ENCODE measurements at regions not wholly inside any gene's neighbourhood (a gene's known extent, or its start where the extent isn't known, plus 50 kb on each side); places are given as distances from the start of the nearest gene placed in this dataset.
"Not testable (repeated sequence)": the region's sequence is repeated elsewhere in the genome, so short reads cannot be mapped to it uniquely, and the experiment has no call there.

GRCh38 chr1:244303610-244303969, 148.1 kb downstream of the ADSS2 start:
- no peaks in the 10 kb centered on the region for H3K9me3 ChIP-seq
- H3K36me3 ChIP-seq, result no peaks in the 10 kb centered on the region
- DNase-seq (no peak), ATAC-seq (no peak)
- no peaks in the 10 kb centered on the region for H3K27me3 ChIP-seq (ENCODE audit: low read depth)
- peaks cover 32% of the 10 kb centered on the region for H3K4me1 ChIP-seq
- H3K4me3 ChIP-seq, result no peak overlapping the region
- intact Hi-C loops (cut with DNase I), result no loop called here
- H3K27ac ChIP-seq, result peak overlapping the region; percentile 51
- no peak for TF ChIP-seq CTCF (IDR thresholded peaks at IDR 0.05)

GRCh38 chr1:244304156-244304555, 147.6 kb downstream of the ADSS2 start:
- peak in 1 of 2 donors; percentile 19 for ATAC-seq

DNA sequence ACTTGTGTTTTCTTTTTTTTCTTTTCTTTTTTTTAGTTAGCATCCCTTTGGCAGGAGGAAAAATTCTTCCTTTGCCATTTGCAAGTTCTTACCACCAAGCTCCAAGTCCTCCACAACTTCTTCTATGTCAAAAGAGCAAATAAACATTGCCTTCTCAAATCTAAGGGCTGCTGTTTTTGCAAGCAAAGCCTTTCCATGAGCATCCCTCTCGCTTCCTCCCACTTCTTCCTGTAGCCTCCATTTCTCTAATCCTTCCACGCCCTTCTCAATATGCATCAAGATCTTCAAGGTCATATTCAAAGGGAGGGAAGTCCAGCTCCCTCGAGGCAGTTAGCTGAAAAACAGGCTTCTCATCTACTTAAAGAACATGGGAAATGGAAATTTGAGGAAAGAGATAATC, 147.1 kb downstream of the ADSS2 start:
- intact Hi-C loops (cut with DNase I), result no loop called here
- Histone ChIP-seq H3K36me3 (no peaks in the 10 kb centered on the region), H3K27ac (no peak overlapping the region)

More at GRCh38 chr1:244304156-244304555, 147.6 kb downstream of the ADSS2 start:
- peak overlapping the region; percentile 51 for H3K27ac ChIP-seq
- no peaks in the 10 kb centered on the region for H3K36me3 ChIP-seq
- no peaks in the 10 kb centered on the region for H3K9me3 ChIP-seq
- H3K27me3 ChIP-seq (ENCODE audit: low read depth), result no peaks in the 10 kb centered on the region
- DNase-seq, result no peak
- H3K4me1 ChIP-seq, result peaks cover 29% of the 10 kb centered on the region
- intact Hi-C loops (cut with DNase I), result no loop called here
- H3K4me3 ChIP-seq, result no peak overlapping the region
- no peak for TF ChIP-seq CTCF (IDR thresholded peaks at IDR 0.05)

DNA sequence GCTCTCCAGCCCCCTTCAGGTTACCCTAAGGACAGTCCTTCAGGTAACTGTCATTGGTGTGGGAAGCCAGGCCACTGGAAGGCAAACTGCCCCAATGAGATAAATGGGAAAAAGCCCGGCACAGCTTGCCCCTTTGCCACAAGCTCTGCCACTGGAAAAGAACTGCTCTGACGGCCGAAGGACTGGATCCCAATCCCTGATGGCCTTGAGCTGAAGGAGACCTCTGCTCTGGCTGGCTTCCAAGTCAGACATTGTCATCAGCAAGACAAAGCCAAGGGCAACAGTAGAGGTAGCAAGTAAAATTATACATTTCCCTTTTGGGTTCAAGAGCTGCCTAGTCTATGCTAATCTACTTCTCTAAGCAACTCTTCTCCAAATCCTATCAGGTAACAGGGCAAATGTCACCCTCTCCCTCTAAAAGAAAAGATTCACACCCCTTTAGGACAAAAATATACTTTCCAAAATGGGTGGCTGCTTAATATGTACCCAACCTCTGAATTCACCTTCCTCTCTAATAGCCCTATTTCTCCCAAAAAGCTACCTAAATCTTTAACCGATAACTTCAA, 145.8 kb downstream of the ADSS2 start:
- Histone ChIP-seq H3K36me3 (no peaks in the 10 kb centered on the region), H3K27me3 (ENCODE audit: low read depth) (no peaks in the 10 kb centered on the region), H3K9me3 (no peaks in the 10 kb centered on the region), H3K4me1 (peaks cover 28% of the 10 kb centered on the region), H3K27ac (no peak overlapping the region), H3K4me3 (no peak overlapping the region)
- no peak for TF ChIP-seq CTCF (IDR thresholded peaks at IDR 0.05)
- intact Hi-C loops (cut with DNase I), result no loop called here
- DNase-seq (no peak), ATAC-seq (no peak)

More for the DNA sequence above, 147.1 kb downstream of the ADSS2 start:
- Histone ChIP-seq H3K4me1 (peaks cover 28% of the 10 kb centered on the region), H3K9me3 (no peaks in the 10 kb centered on the region), H3K27me3 (ENCODE audit: low read depth) (no peaks in the 10 kb centered on the region), H3K4me3 (no peak overlapping the region)
- DNase-seq (no peak), ATAC-seq (no peak)
- TF ChIP-seq CTCF (IDR thresholded peaks at IDR 0.05), result no peak

DNA sequence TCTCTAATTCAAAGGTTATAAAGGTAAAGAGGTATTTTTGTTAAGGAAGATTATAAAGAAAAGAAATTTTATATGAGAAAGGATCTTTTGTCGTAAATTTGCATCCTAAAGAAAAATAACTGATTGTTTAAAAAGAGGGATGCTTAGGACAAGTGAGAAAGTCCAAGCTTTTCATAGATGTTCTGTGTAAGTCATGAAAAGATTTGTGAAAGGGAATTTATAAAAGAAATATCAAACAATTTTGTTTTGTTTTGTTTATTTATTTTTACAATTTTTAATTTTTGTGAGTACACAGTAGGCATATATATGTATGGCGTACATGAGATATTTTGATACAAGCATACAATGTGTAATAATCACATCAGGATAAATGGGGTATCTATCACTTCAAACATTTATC, 145.2 kb downstream of the ADSS2 start:
- DNase-seq (no peak), ATAC-seq (no peak)
- no peak overlapping the region for H3K4me3 ChIP-seq
- intact Hi-C loops (cut with DNase I), result no loop called here
- no peak overlapping the region for H3K27ac ChIP-seq
- no peaks in the 10 kb centered on the region for H3K36me3 ChIP-seq
- no peak for TF ChIP-seq CTCF (IDR thresholded peaks at IDR 0.05)
- no peaks in the 10 kb centered on the region for H3K9me3 ChIP-seq
- H3K27me3 ChIP-seq (ENCODE audit: low read depth), result no peaks in the 10 kb centered on the region
- H3K4me1 ChIP-seq, result peaks cover 25% of the 10 kb centered on the region

GRCh38 chr1:244309191-244309590, 142.5 kb downstream of the ADSS2 start:
- H3K4me1 ChIP-seq; DNase-seq; H3K4me3 ChIP-seq; ATAC-seq; H3K9me3 ChIP-seq; H3K36me3 ChIP-seq; H3K27me3 ChIP-seq (ENCODE audit: low read depth); intact Hi-C loops (cut with DNase I); H3K27ac ChIP-seq: not testable (repeated sequence)

All from lower lobe of right lung (tissue), 2 donors.